K562 (cell line): ENCODE measurements at regions not wholly inside any gene's neighbourhood (a gene's known extent, or its start where the extent isn't known, plus 50 kb on each side); places are given as distances from the start of the nearest gene placed in this dataset.

Source experiments
- ATF1 ChIP-seq, 2 experiments: fragments of 450-650 bp in 1 of 2; IDR thresholded peaks; 2 replicates each; pipeline ENCODE4 v1.6.1; 2016; ENCODE audit warnings: missing compliant biosample characterization in 1 of 2, missing genetic modification characterization in 1 of 2
- ATF7 ChIP-seq: fragments of 450-650 bp; IDR thresholded peaks from 2 replicates; pipeline ENCODE4 v1.7.1; 2014; ENCODE audit warnings: mild to moderate bottlenecking, moderate library complexity
- BCL6 ChIP-seq: fragments of 250-450 bp; sonication (Bioruptor Pico); IDR thresholded peaks from 2 replicates; pipeline ENCODE4 v1.4.0; 2020
- BCLAF1 ChIP-seq, 2 experiments: fragments of 450-650 bp in 1 of 2; IDR thresholded peaks; 2 replicates each; pipeline ENCODE4 v1.6.1; 2011 to 2017; ENCODE audit warnings: low read depth in 2 of 2, antibody characterized with exemption in 1 of 2, borderline replicate concordance in 1 of 2, low read length in 1 of 2, mild to moderate bottlenecking in 1 of 2, mixed read lengths in 1 of 2; ENCODE audit not compliant: control insufficient read depth in 1 of 2
- C11orf30 ChIP-seq: fragments of 450-650 bp; IDR thresholded peaks from 2 replicates; pipeline ENCODE4 v1.6.1; 2016; ENCODE audit warnings: low read depth, mild to moderate bottlenecking
- CBX5 ChIP-seq: IDR thresholded peaks from 2 replicates; pipeline ENCODE4 v1.6.1; 2014; ENCODE audit warnings: low read depth, borderline replicate concordance
- CXXC5 ChIP-seq: fragments of 250-450 bp; sonication (Bioruptor Pico); IDR thresholded peaks from 2 replicates; pipeline ENCODE4 v1.8.0; 2022; ENCODE audit warnings: inconsistent platforms, mild to moderate bottlenecking, moderate library complexity
- HLTF ChIP-seq: fragments of 450-650 bp; IDR thresholded peaks from 2 replicates; pipeline ENCODE4 v1.6.1; 2016
- JUND ChIP-seq, 2 experiments: IDR thresholded peaks; 2 replicates in 1 of 2; 3 replicates in 1 of 2; pipeline ENCODE4 v1.6.1; 2011; ENCODE audit warnings: borderline replicate concordance in 2 of 2, low read depth in 2 of 2, low read length in 2 of 2, improper control_type of control experiment in 1 of 2, missing biosample characterization in 1 of 2, missing genetic modification characterization in 1 of 2, missing genetic modification reagents in 1 of 2
- KAT8 ChIP-seq: fragments of 450-650 bp; IDR thresholded peaks from 2 replicates; pipeline ENCODE4 v1.6.1; 2016; ENCODE audit warnings: low read depth, mild to moderate bottlenecking
- MBD2 ChIP-seq: sonication (generic); IDR thresholded peaks from 2 replicates; pipeline ENCODE4 v1.6.1; 2016; ENCODE audit warnings: low read depth, borderline replicate concordance
- NFXL1 ChIP-seq: fragments of 450-650 bp; formaldehyde crosslinking; IDR thresholded peaks from 2 replicates; pipeline ENCODE4 v1.4.0; 2021; ENCODE audit warnings: mild to moderate bottlenecking
- NKRF ChIP-seq: fragments of 450-650 bp; IDR thresholded peaks from 2 replicates; pipeline ENCODE4 v1.6.1; 2016; ENCODE audit warnings: borderline replicate concordance
- NUFIP1 ChIP-seq: fragments of 450-650 bp; IDR thresholded peaks from 2 replicates; pipeline ENCODE4 v1.6.1; 2018; ENCODE audit not compliant: partially characterized antibody
- PHB2 ChIP-seq: fragments of 450-650 bp; IDR thresholded peaks from 2 replicates; pipeline ENCODE4 v1.6.1; 2017; ENCODE audit warnings: low read depth
- POLR2B ChIP-seq: fragments of 450-650 bp; IDR thresholded peaks from 2 replicates; pipeline ENCODE4 v1.6.1; 2018; ENCODE audit warnings: low read depth; ENCODE audit not compliant: partially characterized antibody
- POLR2H ChIP-seq: IDR thresholded peaks from 2 replicates; pipeline ENCODE4 v1.6.1; 2016; ENCODE audit warnings: missing genetic modification characterization, low read depth, mild to moderate bottlenecking, control low read depth, missing compliant biosample characterization, moderate library complexity
- SMARCA4 ChIP-seq: fragments of 450-650 bp; IDR thresholded peaks from 2 replicates; pipeline ENCODE4 v1.6.1; 2016
- TRIM24 ChIP-seq, 2 experiments: fragments of 450-650 bp; IDR thresholded peaks; 2 replicates each; pipeline ENCODE4 v1.6.1; 2016
- ZBTB34 ChIP-seq: fragments of 250-450 bp; sonication (Bioruptor Pico); IDR thresholded peaks from 2 replicates; pipeline ENCODE4 v1.8.0; 2021; ENCODE audit warnings: mild to moderate bottlenecking, moderate library complexity
- ZFP91 ChIP-seq: sonication (generic); formaldehyde crosslinking; IDR thresholded peaks from 2 replicates; pipeline ENCODE4 v1.8.0; 2022; ENCODE audit warnings: mild to moderate bottlenecking, missing genetic modification reagents
- ZNF143 ChIP-seq: sonication (generic); formaldehyde crosslinking; IDR thresholded peaks from 2 replicates; pipeline ENCODE4 v1.9.0; 2022; ENCODE audit warnings: mild to moderate bottlenecking, missing genetic modification reagents
- ZNF212 ChIP-seq: fragments of 450-650 bp; formaldehyde crosslinking; IDR thresholded peaks from 2 replicates; pipeline ENCODE4 v1.4.0; 2020; ENCODE audit warnings: mild to moderate bottlenecking

- TF ChIP-seq BCLAF1 (IDR thresholded peaks at IDR 0.05; ENCODE audit: borderline replicate concordance in 1 of 2, control insufficient read depth in 1 of 2, low read depth in 2 of 2, low read length in 1 of 2) (no peak), CBX5 (no peak), TRIM24 (IDR thresholded peaks at IDR 0.05) (no peak), KAT8 (no peak), NKRF (no peak), ZBTB34 (CRISPR knock-in tag) (no peak), CXXC5 (CRISPR knock-in tag) (no peak), ZNF212 (no peak), ATF1 (CRISPR knock-in tag; IDR thresholded peaks at IDR 0.05) (no peak), ATF1 (tag; IDR thresholded peaks at IDR 0.05) (peak; percentile 70), ZFP91 (CRISPR knock-in tag) (no peak), BCL6 (CRISPR knock-in tag) (no peak), ATF7 (peak; percentile 98), POLR2B (no peak), NUFIP1 (no peak), HLTF (no peak), PHB2 (no peak), POLR2H (tag) (no peak), ZNF143 (CRISPR knock-in tag) (no peak), JUND (IDR thresholded peaks at IDR 0.05; ENCODE audit: borderline replicate concordance, low read depth, low read length) (peak; percentile 96), JUND (tag; IDR thresholded peaks at IDR 0.05; ENCODE audit: borderline replicate concordance, low read depth, low read length) (peak; percentile 93), SMARCA4 (no peak), C11orf30 (no peak), NFXL1 (CRISPR knock-in tag) (no peak), MBD2 (no peak)
These were observed 89.0 kb upstream of the ARAP3 start (continued) for GRCh38 chr5:141771031-141771430.
